ENCODE measurements at regions not wholly inside any gene's neighbourhood (a gene's known extent, or its start where the extent isn't known, plus 50 kb on each side); places are given as distances from the start of the nearest gene placed in this dataset.
"Not testable (repeated sequence)": the region's sequence is repeated elsewhere in the genome, so short reads cannot be mapped to it uniquely, and the experiment has no call there.

DNA sequence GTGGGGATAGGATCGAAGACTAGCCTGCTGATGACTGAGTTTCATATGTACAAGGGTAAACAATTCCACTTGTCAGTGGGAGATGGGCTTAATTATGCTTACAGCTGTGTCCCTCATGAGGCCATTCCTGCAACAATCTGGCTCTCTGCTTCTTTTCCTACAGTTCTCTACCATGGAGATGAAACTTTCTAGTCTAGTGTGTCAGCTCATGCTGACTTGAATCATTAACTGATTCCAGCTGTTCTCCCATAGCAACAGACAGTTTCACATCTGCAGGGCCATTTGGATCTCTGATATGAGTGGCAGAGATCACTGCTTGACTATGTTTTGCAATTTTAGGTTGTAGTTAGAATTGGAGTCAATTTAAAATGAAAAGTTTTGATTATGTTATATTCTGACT lies 1251.7 kb upstream of the RAG2 start:
- H3K4me1 ChIP-seq, result no peaks in the 10 kb centered on the region
- no peaks in the 10 kb centered on the region for H3K36me3 ChIP-seq
- no peaks in the 10 kb centered on the region for H3K27me3 ChIP-seq
- no peaks in the 10 kb centered on the region for H3K9me3 ChIP-seq
- no peak overlapping the region for H3K27ac ChIP-seq
- no peak overlapping the region for H3K4me3 ChIP-seq
- TF ChIP-seq CTCF (IDR thresholded peaks at IDR 0.05), result no peak
- intact Hi-C loops (cut with DNase I), result loop anchor here in 1 of 10 donors (10.0 kb wide), 1 partner anchor 65 kb away; no protein-coding TSS in a partner anchor
- WGBS, 2 donors, result 39 to 48% methylated on average over 1 of the region's 1 CpG
- DNase-seq (no peak), ATAC-seq (no peak)

DNA sequence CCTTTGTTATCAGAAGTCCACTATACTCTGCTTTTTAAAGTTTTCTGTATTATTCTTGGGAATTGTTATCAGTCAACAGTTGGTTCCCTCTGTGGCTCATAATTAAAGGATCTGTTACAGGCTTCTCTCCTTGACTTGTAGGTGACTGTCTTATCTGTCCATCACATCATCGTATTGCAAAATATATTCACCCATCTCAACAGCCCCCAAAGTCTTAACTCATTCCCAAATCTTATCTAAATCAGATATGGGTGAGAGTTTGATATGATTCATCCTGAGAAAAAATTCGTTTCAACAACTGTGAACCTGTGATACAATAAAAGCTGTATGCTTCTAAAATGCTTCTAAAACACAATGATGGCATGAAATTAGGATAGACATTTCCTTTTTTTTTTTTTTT lies 1245.6 kb upstream of the RAG2 start:
- Histone ChIP-seq H3K27me3 (no peaks in the 10 kb centered on the region), H3K4me3 (no peak overlapping the region), H3K27ac (no peak overlapping the region), H3K4me1 (no peaks in the 10 kb centered on the region), H3K36me3 (no peaks in the 10 kb centered on the region), H3K9me3 (peaks cover 0 to 3% (median 0%) of the 10 kb centered on the region in 11 donors)
- TF ChIP-seq CTCF (IDR thresholded peaks at IDR 0.05), result no peak
- intact Hi-C loops (cut with DNase I), result loop anchor here in 1 of 10 donors (10.0 kb wide), 1 partner anchor 59 kb away; no protein-coding TSS in a partner anchor
- WGBS, 2 donors, result 69 to 85% methylated on average over 2 of the region's 2 CpGs
- DNase-seq (no peak), ATAC-seq (no peak)

GRCh38 chr11:37841016-37841415 lies 1243.0 kb upstream of the RAG2 start:
- ATAC-seq, result no peak
- intact Hi-C loops (cut with DNase I), result loop anchor here in 1 of 10 donors (10.0 kb wide), 1 partner anchor 56 kb away; no protein-coding TSS in a partner anchor
- TF ChIP-seq CTCF (IDR thresholded peaks at IDR 0.05), result no peak
- Histone ChIP-seq H3K9me3 (peaks cover 0 to 5% (median 0%) of the 10 kb centered on the region in 11 donors), H3K36me3 (no peaks in the 10 kb centered on the region), H3K27me3 (no peaks in the 10 kb centered on the region), H3K27ac (no peak overlapping the region), H3K4me1 (no peaks in the 10 kb centered on the region), H3K4me3 (no peak overlapping the region)
- 53 to 68% methylated on average over 2 of the region's 2 CpGs for WGBS, 2 donors
- no peak for DNase-seq

DNA sequence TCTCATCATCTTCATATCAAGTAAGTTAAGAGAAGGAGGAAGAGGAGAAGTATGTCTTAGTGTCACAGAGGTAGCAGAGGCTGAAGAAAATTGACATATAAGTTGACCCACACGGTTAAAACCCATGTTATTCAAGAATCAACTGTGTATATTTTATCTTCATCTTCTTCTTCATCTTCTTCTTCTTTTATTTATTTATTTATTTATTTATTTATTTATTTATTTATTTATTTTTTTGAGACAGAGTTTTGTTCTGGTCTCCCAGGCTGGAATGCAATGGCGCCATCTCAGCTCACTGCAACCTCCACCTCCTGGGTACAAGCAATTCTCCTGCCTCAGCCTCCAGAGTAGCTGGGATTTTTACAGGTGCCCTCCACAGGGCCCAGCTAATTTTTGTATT lies 1242.3 kb upstream of the RAG2 start:
- H3K36me3 ChIP-seq, H3K27ac ChIP-seq, H3K9me3 ChIP-seq, H3K4me1 ChIP-seq, H3K4me3 ChIP-seq, ATAC-seq, DNase-seq, H3K27me3 ChIP-seq: not testable (repeated sequence)
- intact Hi-C loops (cut with DNase I), result loop anchor here in 1 of 10 donors (10.0 kb wide), 1 partner anchor 56 kb away; no protein-coding TSS in a partner anchor
- WGBS, 2 donors, result 94% methylated on average over 2 of the region's 2 CpGs

GRCh38 chr11:37830529-37830928 lies 1232.5 kb upstream of the RAG2 start:
- intact Hi-C loops (cut with DNase I), result no loop called here
- Histone ChIP-seq H3K36me3 (no peaks in the 10 kb centered on the region), H3K9me3 (no peaks in the 10 kb centered on the region), H3K4me1 (no peaks in the 10 kb centered on the region), H3K27ac (no peak overlapping the region), H3K4me3 (no peak overlapping the region), H3K27me3 (no peaks in the 10 kb centered on the region)
- no peak for TF ChIP-seq CTCF (IDR thresholded peaks at IDR 0.05)
- no peak for DNase-seq
- no peak for ATAC-seq
- 81 to 83% methylated on average over 4 of the region's 4 CpGs for WGBS, 2 donors

All from heart right ventricle (tissue), 16 donors.